ENCODE measurements at regions not wholly inside any gene's neighbourhood (a gene's known extent, or its start where the extent isn't known, plus 50 kb on each side); places are given as distances from the start of the nearest gene placed in this dataset.
"Not testable (repeated sequence)": the region's sequence is repeated elsewhere in the genome, so short reads cannot be mapped to it uniquely, and the experiment has no call there.

- H3K27me3 ChIP-seq (ENCODE audit: control insufficient read depth, insufficient read depth, low read length): no peaks in the 10 kb centered on the region
These were observed 285.1 kb downstream of the REEP3 start for GRCh38 chr10:63806330-63806729.

GRCh38 chr10:63812501-63812900, 291.3 kb downstream of the REEP3 start:
- Histone ChIP-seq H3K4me1 (ENCODE audit: control insufficient read depth, insufficient read depth, low read length) (no peaks in the 10 kb centered on the region), H3K27ac (ENCODE audit: low read length) (no peak overlapping the region), H3K36me3 (ENCODE audit: control insufficient read depth, insufficient read depth, low read length) (no peaks in the 10 kb centered on the region), H3K4me3 (ENCODE audit: low read length) (no peak overlapping the region), H3K9me3 (replicated peaks; ENCODE audit: control insufficient read depth, low read depth, low read length) (peaks cover 8% of the 10 kb centered on the region), H3K27me3 (ENCODE audit: control insufficient read depth, insufficient read depth, low read length) (no peaks in the 10 kb centered on the region)
- DNase-seq: no peak
- WGBS (ENCODE audit: insufficient coverage): no CpG with 5 or more reads among the region's 2 CpGs

More at GRCh38 chr10:63806330-63806729, 285.1 kb downstream of the REEP3 start:
- no CpG with 5 or more reads among the region's 2 CpGs for WGBS (ENCODE audit: insufficient coverage)
- no peak overlapping the region for H3K4me3 ChIP-seq (ENCODE audit: low read length)
- no peak for DNase-seq
- peaks cover 4% of the 10 kb centered on the region for H3K9me3 ChIP-seq (replicated peaks; ENCODE audit: control insufficient read depth, low read depth, low read length)
- no peak overlapping the region for H3K27ac ChIP-seq (ENCODE audit: low read length)
- no peaks in the 10 kb centered on the region for H3K4me1 ChIP-seq (ENCODE audit: control insufficient read depth, insufficient read depth, low read length)
- no peaks in the 10 kb centered on the region for H3K36me3 ChIP-seq (ENCODE audit: control insufficient read depth, insufficient read depth, low read length)

- Histone ChIP-seq H3K4me3 (ENCODE audit: low read length) (no peak overlapping the region), H3K27me3 (ENCODE audit: control insufficient read depth, insufficient read depth, low read length) (no peaks in the 10 kb centered on the region), H3K4me1 (ENCODE audit: control insufficient read depth, insufficient read depth, low read length) (no peaks in the 10 kb centered on the region), H3K27ac (ENCODE audit: low read length) (no peak overlapping the region), H3K36me3 (ENCODE audit: control insufficient read depth, insufficient read depth, low read length) (no peaks in the 10 kb centered on the region), H3K9me3 (replicated peaks; ENCODE audit: control insufficient read depth, low read depth, low read length) (peaks cover 6% of the 10 kb centered on the region)
- peak; percentile 80 for DNase-seq
- WGBS (ENCODE audit: insufficient coverage): no CpG with 5 or more reads among the region's 3 CpGs
These were observed 298.6 kb downstream of the REEP3 start for GRCh38 chr10:63819753-63820329.

- no peaks in the 10 kb centered on the region for H3K36me3 ChIP-seq (ENCODE audit: control insufficient read depth, insufficient read depth, low read length)
- DNase-seq: no peak
- no peak overlapping the region for H3K4me3 ChIP-seq (ENCODE audit: low read length)
- H3K9me3 ChIP-seq (replicated peaks; ENCODE audit: control insufficient read depth, low read depth, low read length): peaks cover 4% of the 10 kb centered on the region
- H3K27me3 ChIP-seq (ENCODE audit: control insufficient read depth, insufficient read depth, low read length): no peaks in the 10 kb centered on the region
- 0% methylated on average over 1 of the region's 5 CpGs for WGBS (ENCODE audit: insufficient coverage)
- H3K27ac ChIP-seq (ENCODE audit: low read length): no peak overlapping the region
- H3K4me1 ChIP-seq (ENCODE audit: control insufficient read depth, insufficient read depth, low read length): no peaks in the 10 kb centered on the region
These were observed 301.3 kb downstream of the REEP3 start for GRCh38 chr10:63822496-63822895.

- no peak for DNase-seq
- Histone ChIP-seq H3K27me3 (ENCODE audit: control insufficient read depth, insufficient read depth, low read length) (no peaks in the 10 kb centered on the region), H3K36me3 (ENCODE audit: control insufficient read depth, insufficient read depth, low read length) (no peaks in the 10 kb centered on the region), H3K9me3 (replicated peaks; ENCODE audit: control insufficient read depth, low read depth, low read length) (peaks cover 4% of the 10 kb centered on the region), H3K4me3 (ENCODE audit: low read length) (no peak overlapping the region), H3K4me1 (ENCODE audit: control insufficient read depth, insufficient read depth, low read length) (no peaks in the 10 kb centered on the region), H3K27ac (ENCODE audit: low read length) (no peak overlapping the region)
These were observed 303.9 kb downstream of the REEP3 start for GRCh38 chr10:63825111-63825510.

- H3K9me3 ChIP-seq (replicated peaks; ENCODE audit: control insufficient read depth, low read depth, low read length): peaks cover 4% of the 10 kb centered on the region
- no CpG with 5 or more reads among the region's 5 CpGs for WGBS (ENCODE audit: insufficient coverage)
- H3K36me3 ChIP-seq (ENCODE audit: control insufficient read depth, insufficient read depth, low read length): no peaks in the 10 kb centered on the region
- no peaks in the 10 kb centered on the region for H3K4me1 ChIP-seq (ENCODE audit: control insufficient read depth, insufficient read depth, low read length)
- no peak overlapping the region for H3K27ac ChIP-seq (ENCODE audit: low read length)
- H3K27me3 ChIP-seq (ENCODE audit: control insufficient read depth, insufficient read depth, low read length): no peaks in the 10 kb centered on the region
- DNase-seq: no peak
- H3K4me3 ChIP-seq (ENCODE audit: low read length): no peak overlapping the region
These were observed 304.6 kb downstream of the REEP3 start for GRCh38 chr10:63825766-63826165.

- H3K4me1 ChIP-seq (ENCODE audit: control insufficient read depth, insufficient read depth, low read length); H3K27me3 ChIP-seq (ENCODE audit: control insufficient read depth, insufficient read depth, low read length); DNase-seq; H3K4me3 ChIP-seq (ENCODE audit: low read length); H3K27ac ChIP-seq (ENCODE audit: low read length); H3K9me3 ChIP-seq (replicated peaks; ENCODE audit: control insufficient read depth, low read depth, low read length); H3K36me3 ChIP-seq (ENCODE audit: control insufficient read depth, insufficient read depth, low read length): not testable (repeated sequence)
- no CpG with 5 or more reads among the region's 3 CpGs for WGBS (ENCODE audit: insufficient coverage)
These were observed 305.8 kb downstream of the REEP3 start for GRCh38 chr10:63827018-63827417.

GRCh38 chr10:63829020-63829419, 307.8 kb downstream of the REEP3 start:
- Histone ChIP-seq H3K4me1 (ENCODE audit: control insufficient read depth, insufficient read depth, low read length) (no peaks in the 10 kb centered on the region), H3K27ac (ENCODE audit: low read length) (no peak overlapping the region), H3K36me3 (ENCODE audit: control insufficient read depth, insufficient read depth, low read length) (no peaks in the 10 kb centered on the region), H3K4me3 (ENCODE audit: low read length) (no peak overlapping the region), H3K9me3 (replicated peaks; ENCODE audit: control insufficient read depth, low read depth, low read length) (no peaks in the 10 kb centered on the region), H3K27me3 (ENCODE audit: control insufficient read depth, insufficient read depth, low read length) (no peaks in the 10 kb centered on the region)
- DNase-seq: no peak
- 57% methylated on average over 2 of the region's 2 CpGs for WGBS (ENCODE audit: insufficient coverage)

- no peaks in the 10 kb centered on the region for H3K27me3 ChIP-seq (ENCODE audit: control insufficient read depth, insufficient read depth, low read length)
- no peak for DNase-seq
- no peak overlapping the region for H3K4me3 ChIP-seq (ENCODE audit: low read length)
- H3K36me3 ChIP-seq (ENCODE audit: control insufficient read depth, insufficient read depth, low read length): no peaks in the 10 kb centered on the region
- H3K4me1 ChIP-seq (ENCODE audit: control insufficient read depth, insufficient read depth, low read length): no peaks in the 10 kb centered on the region
- no peaks in the 10 kb centered on the region for H3K9me3 ChIP-seq (replicated peaks; ENCODE audit: control insufficient read depth, low read depth, low read length)
- 29% methylated on average over 1 of the region's 5 CpGs for WGBS (ENCODE audit: insufficient coverage)
- H3K27ac ChIP-seq (ENCODE audit: low read length): no peak overlapping the region
These were observed 308.5 kb downstream of the REEP3 start for GRCh38 chr10:63829573-63830149.

- Histone ChIP-seq H3K27me3 (ENCODE audit: control insufficient read depth, insufficient read depth, low read length) (no peaks in the 10 kb centered on the region), H3K4me3 (ENCODE audit: low read length) (no peak overlapping the region), H3K36me3 (ENCODE audit: control insufficient read depth, insufficient read depth, low read length) (no peaks in the 10 kb centered on the region), H3K9me3 (replicated peaks; ENCODE audit: control insufficient read depth, low read depth, low read length) (no peaks in the 10 kb centered on the region), H3K4me1 (ENCODE audit: control insufficient read depth, insufficient read depth, low read length) (no peaks in the 10 kb centered on the region), H3K27ac (ENCODE audit: low read length) (no peak overlapping the region)
- no peak for DNase-seq
These were observed 311.5 kb downstream of the REEP3 start for GRCh38 chr10:63832686-63833085.
